Central memory CD8-positive, alpha-beta T cell (primary cell): ENCODE measurements at regions not wholly inside any gene's neighbourhood (a gene's known extent, or its start where the extent isn't known, plus 50 kb on each side); places are given as distances from the start of the nearest gene placed in this dataset.

Experiments
- ATAC-seq: fragments of 150-1000 bp; cut with Tn5 transposase; replicated peaks from 2 replicates; pipeline ENCODE4 v1.10.0; 2022; ENCODE audit warnings: mild to moderate bottlenecking, moderate FRiP score, moderate number of reproducible peaks; ENCODE audit not compliant: poor library complexity, severe bottlenecking; ENCODE audit errors: extremely low read depth
- DNase-seq, 2 donors: peaks; one replicate each; pipeline ENCODE4 v3.0.0; 2021; ENCODE audit warnings: low spot score in 2 of 2
- H3K27ac Mint-ChIP-seq: one replicate; pipeline ENCODE4 v1.8.0; 2022; ENCODE audit warnings: low read depth, mild to moderate bottlenecking, moderate library complexity, mixed read lengths
- H3K27me3 Mint-ChIP-seq: one replicate; pipeline ENCODE4 v1.8.0; 2022; ENCODE audit warnings: mixed read lengths
- H3K36me3 Mint-ChIP-seq: one replicate; pipeline ENCODE4 v1.8.0; 2022; ENCODE audit warnings: mild to moderate bottlenecking, moderate library complexity, mixed read lengths; ENCODE audit not compliant: insufficient read depth
- H3K4me1 Mint-ChIP-seq: one replicate; pipeline ENCODE4 v1.8.0; 2022; ENCODE audit warnings: mixed read lengths
- H3K4me3 Mint-ChIP-seq: one replicate; pipeline ENCODE4 v1.8.0; 2022; ENCODE audit warnings: mild to moderate bottlenecking, moderate library complexity, mixed read lengths
- H3K9me3 Mint-ChIP-seq: one replicate; pipeline ENCODE4 v1.8.0; 2022; ENCODE audit warnings: mixed read lengths

DNA sequence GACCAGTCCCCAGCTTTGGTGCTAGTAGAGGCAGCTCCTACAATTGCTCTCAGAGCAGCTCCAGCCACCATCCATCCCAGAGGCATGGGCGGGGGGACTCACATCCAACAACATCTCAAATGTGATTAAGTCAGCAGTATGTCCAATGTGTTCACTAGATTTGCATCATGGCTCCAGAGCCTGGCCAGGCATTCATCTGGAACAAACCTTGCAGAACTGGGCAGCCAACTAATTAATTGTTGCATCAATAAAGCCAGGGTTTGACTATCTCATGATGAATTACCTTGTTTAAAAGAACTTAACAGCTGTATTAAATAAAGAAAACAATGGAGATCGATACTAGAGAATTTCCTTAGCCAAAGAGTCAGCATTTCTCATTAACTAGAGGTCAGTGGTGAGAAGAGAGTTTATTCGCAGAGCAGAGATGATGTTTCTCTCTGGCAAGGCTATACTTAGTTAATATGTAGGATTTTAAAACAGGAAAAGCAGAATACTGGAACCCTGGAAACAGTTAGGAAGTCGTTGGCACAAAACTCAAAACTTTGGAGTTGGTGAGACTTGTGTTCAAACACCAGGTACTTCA is 494.4 kb downstream of the GRIN2A start:
- DNase-seq: no peak
- Mint-ChIP-seq H3K36me3 (no peaks in the 10 kb centered on the region), H3K4me3 (no peak overlapping the region), H3K9me3 (peaks cover 13% of the 10 kb centered on the region), H3K27ac (no peak overlapping the region), H3K27me3 (no peaks in the 10 kb centered on the region), H3K4me1 (no peaks in the 10 kb centered on the region)
- ATAC-seq: no peak

DNA sequence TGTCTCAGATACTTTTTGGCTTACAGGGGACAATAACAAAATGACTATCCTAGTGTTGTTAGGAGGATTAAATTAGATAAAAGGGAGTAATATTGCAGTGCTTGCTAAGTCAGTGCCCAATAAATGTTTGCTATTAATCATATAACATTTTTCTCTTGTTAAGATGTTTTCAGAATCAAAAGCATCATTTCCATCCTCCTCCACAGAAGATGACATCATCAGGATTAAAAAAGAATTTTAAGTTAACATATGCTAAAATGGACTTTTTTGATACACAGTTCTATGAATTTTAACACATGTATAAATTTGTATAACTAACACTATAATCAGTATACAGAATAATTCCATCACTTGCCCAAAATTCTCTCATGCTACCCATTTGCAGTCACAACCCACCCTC is 492.6 kb downstream of the GRIN2A start:
- Mint-ChIP-seq H3K9me3 (peaks cover 10% of the 10 kb centered on the region), H3K4me3 (no peak overlapping the region), H3K27me3 (no peaks in the 10 kb centered on the region), H3K4me1 (no peaks in the 10 kb centered on the region), H3K27ac (no peak overlapping the region), H3K36me3 (peaks cover 4% of the 10 kb centered on the region)
- ATAC-seq: no peak
- DNase-seq: no peak

DNA sequence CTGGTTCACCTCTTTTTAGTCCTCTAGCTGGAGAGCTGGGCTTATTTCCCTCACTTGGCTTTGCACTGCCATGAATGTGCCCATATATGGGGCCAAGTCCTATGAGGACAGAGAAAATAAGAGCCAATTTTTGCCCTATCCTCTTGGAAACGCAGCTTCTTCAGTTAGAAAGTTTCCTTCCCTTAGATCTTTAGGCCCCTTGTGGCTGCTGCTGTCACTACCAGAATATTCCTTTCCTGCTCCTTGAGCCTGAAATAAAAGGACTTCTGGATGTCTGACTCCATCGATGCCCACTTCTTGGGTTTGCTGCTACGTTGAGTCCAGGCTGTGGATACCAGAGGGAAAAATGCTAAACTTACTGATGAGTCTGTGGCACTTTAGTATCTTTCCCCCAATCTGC is 487.1 kb downstream of the GRIN2A start:
- Mint-ChIP-seq H3K27ac (no peak overlapping the region), H3K9me3 (peaks cover 4% of the 10 kb centered on the region), H3K36me3 (peaks cover 4% of the 10 kb centered on the region), H3K27me3 (no peaks in the 10 kb centered on the region), H3K4me3 (no peak overlapping the region), H3K4me1 (no peaks in the 10 kb centered on the region)
- no peak for ATAC-seq
- no peak for DNase-seq
